B cell (primary cell): ENCODE measurements at regions not wholly inside any gene's neighbourhood (a gene's known extent, or its start where the extent isn't known, plus 50 kb on each side); places are given as distances from the start of the nearest gene placed in this dataset.

Experiments
- CTCF ChIP-seq: fragments of 200-600 bp; IDR thresholded peaks from one replicate; pipeline ENCODE4 v1.8.0; 2022; ENCODE audit warnings: antibody characterized with exemption, mild to moderate bottlenecking
- EZH2 ChIP-seq: IDR thresholded peaks from 2 replicates; pipeline ENCODE4 v1.6.1; 2012; ENCODE audit warnings: borderline replicate concordance, low read depth, mild to moderate bottlenecking, moderate library complexity, low read length; ENCODE audit not compliant: insufficient read depth, poor library complexity, severe bottlenecking

GRCh38 chr6:129773304-129773703 is 63.3 kb upstream of the ARHGAP18 start:
- TF ChIP-seq EZH2 (no peak), CTCF (no peak)
